Keratinocyte (primary cell): ENCODE measurements at regions not wholly inside any gene's neighbourhood (a gene's known extent, or its start where the extent isn't known, plus 50 kb on each side); places are given as distances from the start of the nearest gene placed in this dataset.

Experiments used
- EZH2 ChIP-seq: IDR thresholded peaks from one replicate; pipeline ENCODE4 v1.6.1; 2012; ENCODE audit warnings: inconsistent platforms, mild to moderate bottlenecking, low read length, moderate library complexity
- TF ChIP-seq, protein P1 (sequence below), 3 experiments: IDR thresholded peaks in 1 of 3; conservative IDR thresholded peaks in 1 of 3; optimal IDR thresholded peaks in 1 of 3; 2 replicates in 2 of 3; 3 replicates in 1 of 3; pipeline versions ENCODE3 to v1.5.1; 2011; ENCODE audit warnings: low read length in 3 of 3, mild to moderate bottlenecking in 3 of 3, moderate library complexity in 2 of 3, control low read depth in 1 of 3, inconsistent platforms in 1 of 3; ENCODE audit not compliant: insufficient read depth in 2 of 3; ENCODE audit errors: extremely low read depth in 1 of 3

DNA sequence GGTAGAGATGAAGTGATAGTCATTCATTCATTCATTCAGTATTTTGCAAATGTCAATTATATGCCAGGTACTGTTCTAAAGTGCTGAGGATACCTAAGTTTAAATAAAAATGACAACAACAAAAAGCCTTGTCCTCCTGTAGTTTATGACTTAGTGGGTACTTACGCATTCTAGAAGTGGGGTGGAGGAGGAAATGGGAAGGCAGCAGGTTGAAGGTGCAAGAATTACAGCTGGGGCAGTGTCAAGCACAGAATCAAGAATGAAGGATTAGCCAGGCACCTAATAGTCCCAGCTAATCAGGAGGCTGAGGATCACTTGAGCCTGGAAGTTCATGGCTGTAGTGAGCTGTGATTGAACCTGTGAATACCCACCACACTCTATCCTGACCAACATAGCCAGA is 90.7 kb upstream of the STARD13 start:
- TF ChIP-seq, protein P1, sequence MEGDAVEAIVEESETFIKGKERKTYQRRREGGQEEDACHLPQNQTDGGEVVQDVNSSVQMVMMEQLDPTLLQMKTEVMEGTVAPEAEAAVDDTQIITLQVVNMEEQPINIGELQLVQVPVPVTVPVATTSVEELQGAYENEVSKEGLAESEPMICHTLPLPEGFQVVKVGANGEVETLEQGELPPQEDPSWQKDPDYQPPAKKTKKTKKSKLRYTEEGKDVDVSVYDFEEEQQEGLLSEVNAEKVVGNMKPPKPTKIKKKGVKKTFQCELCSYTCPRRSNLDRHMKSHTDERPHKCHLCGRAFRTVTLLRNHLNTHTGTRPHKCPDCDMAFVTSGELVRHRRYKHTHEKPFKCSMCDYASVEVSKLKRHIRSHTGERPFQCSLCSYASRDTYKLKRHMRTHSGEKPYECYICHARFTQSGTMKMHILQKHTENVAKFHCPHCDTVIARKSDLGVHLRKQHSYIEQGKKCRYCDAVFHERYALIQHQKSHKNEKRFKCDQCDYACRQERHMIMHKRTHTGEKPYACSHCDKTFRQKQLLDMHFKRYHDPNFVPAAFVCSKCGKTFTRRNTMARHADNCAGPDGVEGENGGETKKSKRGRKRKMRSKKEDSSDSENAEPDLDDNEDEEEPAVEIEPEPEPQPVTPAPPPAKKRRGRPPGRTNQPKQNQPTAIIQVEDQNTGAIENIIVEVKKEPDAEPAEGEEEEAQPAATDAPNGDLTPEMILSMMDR (optimal IDR thresholded peaks at IDR 0.05 in 1 of 3, IDR thresholded peaks at IDR 0.05 in 1 of 3, conservative IDR thresholded peaks at IDR 0.05 in 1 of 3; ENCODE audit: extremely low read depth in 1 of 3, insufficient read depth in 2 of 3, low read length in 3 of 3), result no peak
- no peak for TF ChIP-seq EZH2
